ENCODE measurements at regions not wholly inside any gene's neighbourhood (a gene's known extent, or its start where the extent isn't known, plus 50 kb on each side); places are given as distances from the start of the nearest gene placed in this dataset.
A peak's percentile ranks its signal among the peaks of the same experiment; 100 is the strongest.

DNA sequence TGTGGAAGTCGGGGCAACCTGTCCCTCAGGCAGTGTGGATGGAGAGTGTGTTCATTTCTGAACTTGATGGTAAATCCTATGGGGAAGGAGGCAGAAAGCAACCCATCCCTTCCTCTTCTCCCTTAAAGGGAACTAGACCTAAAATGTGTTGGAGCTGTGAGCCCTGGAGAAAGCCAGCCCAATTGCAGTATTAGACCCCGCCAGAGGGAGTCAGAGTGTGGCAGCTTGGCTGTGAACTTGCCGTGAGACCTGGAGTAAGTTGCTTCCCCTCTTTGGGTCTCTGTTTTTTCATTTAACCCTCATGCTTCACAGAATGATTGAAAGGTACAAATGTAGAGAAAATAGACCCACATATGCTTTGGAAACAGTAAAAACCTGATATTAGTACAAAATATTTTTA is 108.7 kb upstream of the PAK3 start:
- Mint-ChIP-seq H3K4me3 (no peak overlapping the region), H3K27me3 (peaks cover 9% of the 10 kb centered on the region), H3K4me1 (ENCODE audit: unreplicated experiment) (no peaks in the 10 kb centered on the region), H3K36me3 (no peaks in the 10 kb centered on the region), H3K27ac (no peak overlapping the region), H3K9me3 (peaks cover 5% of the 10 kb centered on the region)
- TF ChIP-seq, protein P1, sequence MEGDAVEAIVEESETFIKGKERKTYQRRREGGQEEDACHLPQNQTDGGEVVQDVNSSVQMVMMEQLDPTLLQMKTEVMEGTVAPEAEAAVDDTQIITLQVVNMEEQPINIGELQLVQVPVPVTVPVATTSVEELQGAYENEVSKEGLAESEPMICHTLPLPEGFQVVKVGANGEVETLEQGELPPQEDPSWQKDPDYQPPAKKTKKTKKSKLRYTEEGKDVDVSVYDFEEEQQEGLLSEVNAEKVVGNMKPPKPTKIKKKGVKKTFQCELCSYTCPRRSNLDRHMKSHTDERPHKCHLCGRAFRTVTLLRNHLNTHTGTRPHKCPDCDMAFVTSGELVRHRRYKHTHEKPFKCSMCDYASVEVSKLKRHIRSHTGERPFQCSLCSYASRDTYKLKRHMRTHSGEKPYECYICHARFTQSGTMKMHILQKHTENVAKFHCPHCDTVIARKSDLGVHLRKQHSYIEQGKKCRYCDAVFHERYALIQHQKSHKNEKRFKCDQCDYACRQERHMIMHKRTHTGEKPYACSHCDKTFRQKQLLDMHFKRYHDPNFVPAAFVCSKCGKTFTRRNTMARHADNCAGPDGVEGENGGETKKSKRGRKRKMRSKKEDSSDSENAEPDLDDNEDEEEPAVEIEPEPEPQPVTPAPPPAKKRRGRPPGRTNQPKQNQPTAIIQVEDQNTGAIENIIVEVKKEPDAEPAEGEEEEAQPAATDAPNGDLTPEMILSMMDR (conservative IDR thresholded peaks at IDR 0.05), result peak; percentile 34
- no peak for DNase-seq (ENCODE audit: extremely low spot score, unreplicated experiment)

DNA sequence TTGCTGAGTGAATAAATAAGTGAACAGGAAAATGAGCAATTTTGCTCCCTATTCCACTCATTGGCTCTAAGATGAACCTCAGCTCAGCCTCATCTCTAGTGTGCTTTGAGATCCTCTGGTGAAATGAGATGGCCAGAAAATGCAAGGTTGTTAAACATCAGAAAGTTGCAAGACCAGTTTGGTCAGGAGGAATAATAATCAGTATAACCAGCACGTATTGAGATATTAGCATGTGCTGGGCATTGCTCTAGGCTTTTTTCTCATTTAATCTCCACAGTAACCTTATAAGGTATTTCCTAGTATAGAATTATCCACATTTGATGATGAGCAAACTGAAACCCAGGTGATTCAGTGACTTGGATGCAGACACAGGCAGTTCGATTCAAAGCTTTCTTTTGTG is 110.5 kb upstream of the PAK3 start:
- DNase-seq (ENCODE audit: extremely low spot score, unreplicated experiment), result no peak
- H3K9me3 Mint-ChIP-seq, result peaks cover 5% of the 10 kb centered on the region
- H3K27ac Mint-ChIP-seq, result peak overlapping the region; percentile 77
- H3K36me3 Mint-ChIP-seq, result no peaks in the 10 kb centered on the region
- no peaks in the 10 kb centered on the region for H3K4me1 Mint-ChIP-seq (ENCODE audit: unreplicated experiment)
- H3K27me3 Mint-ChIP-seq, result peaks cover 9% of the 10 kb centered on the region
- TF ChIP-seq, protein P1 (conservative IDR thresholded peaks at IDR 0.05), result no peak
- H3K4me3 Mint-ChIP-seq, result no peak overlapping the region

DNA sequence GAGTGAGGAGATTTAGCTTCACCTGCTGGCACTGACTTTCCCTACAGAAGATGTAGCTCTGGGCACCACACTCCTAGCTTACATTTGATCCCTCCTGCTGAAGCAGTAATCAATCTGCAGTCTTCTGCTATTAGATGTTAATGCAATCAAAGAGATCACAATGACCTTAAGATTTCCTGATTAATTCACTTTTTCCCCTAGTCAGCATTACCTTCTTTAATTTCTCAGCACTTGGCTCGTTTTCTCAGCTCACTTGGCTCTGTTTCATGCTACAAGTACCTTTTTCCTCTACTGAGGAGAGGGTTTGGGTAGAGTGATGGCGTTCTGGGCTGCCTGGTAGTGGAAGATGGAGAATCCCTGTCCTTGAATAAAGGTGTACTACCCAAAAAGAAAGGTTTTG is 113.0 kb upstream of the PAK3 start:
- DNase-seq (ENCODE audit: extremely low spot score, unreplicated experiment), result no peak
- H3K4me1 Mint-ChIP-seq (ENCODE audit: unreplicated experiment), result no peaks in the 10 kb centered on the region
- H3K27ac Mint-ChIP-seq, result no peak overlapping the region
- TF ChIP-seq, protein P1 (conservative IDR thresholded peaks at IDR 0.05), result no peak
- H3K27me3 Mint-ChIP-seq, result peaks cover 9% of the 10 kb centered on the region
- H3K36me3 Mint-ChIP-seq, result no peaks in the 10 kb centered on the region
- peaks cover 5% of the 10 kb centered on the region for H3K9me3 Mint-ChIP-seq
- no peak overlapping the region for H3K4me3 Mint-ChIP-seq

DNA sequence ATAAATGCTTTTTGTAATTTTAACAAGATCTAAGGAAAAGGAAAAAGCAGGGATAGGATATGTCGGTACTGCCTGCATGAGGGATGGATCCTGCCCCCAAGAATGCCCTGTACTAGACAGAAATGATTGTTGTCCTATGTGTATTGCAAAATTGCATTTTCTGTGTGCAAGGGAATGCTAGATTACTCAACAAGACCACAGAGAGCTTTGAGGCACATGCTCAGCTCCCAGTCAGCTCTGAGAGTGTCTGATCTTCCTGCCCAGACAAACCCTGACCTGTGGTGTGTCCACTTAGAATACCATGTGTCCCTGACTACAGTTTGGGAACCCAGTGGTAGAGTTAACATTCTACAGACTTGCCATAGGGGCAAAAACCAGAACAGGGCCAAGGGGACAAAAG is 129.2 kb upstream of the PAK3 start:
- TF ChIP-seq, protein P1 (conservative IDR thresholded peaks at IDR 0.05), result no peak
- no peak overlapping the region for H3K27ac Mint-ChIP-seq
- H3K36me3 Mint-ChIP-seq, result no peaks in the 10 kb centered on the region
- H3K9me3 Mint-ChIP-seq, result peaks cover 5% of the 10 kb centered on the region
- H3K27me3 Mint-ChIP-seq, result no peaks in the 10 kb centered on the region
- H3K4me1 Mint-ChIP-seq (ENCODE audit: unreplicated experiment), result peaks cover 9% of the 10 kb centered on the region
- DNase-seq (ENCODE audit: extremely low spot score, unreplicated experiment), result no peak
- H3K4me3 Mint-ChIP-seq, result no peak overlapping the region

DNA sequence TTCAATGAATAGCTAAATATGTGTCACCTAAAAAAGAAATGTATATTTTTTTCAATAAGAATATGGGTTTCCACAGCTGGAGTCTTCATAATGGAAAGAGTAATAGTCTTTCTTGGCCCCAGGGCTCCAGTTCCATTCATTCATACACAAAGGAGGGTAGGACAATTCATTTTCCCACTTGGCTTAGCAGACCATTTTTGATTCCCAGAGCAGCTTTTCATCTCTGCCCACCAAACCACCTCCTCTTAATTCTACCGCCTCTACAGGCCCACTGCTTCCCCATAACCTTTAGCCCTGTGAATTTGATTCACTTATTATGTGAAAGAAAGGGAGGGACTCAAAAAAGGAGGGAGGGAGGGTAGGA is 129.9 kb upstream of the PAK3 start:
- Mint-ChIP-seq H3K27me3 (no peaks in the 10 kb centered on the region), H3K9me3 (peaks cover 5% of the 10 kb centered on the region), H3K36me3 (no peaks in the 10 kb centered on the region), H3K4me1 (ENCODE audit: unreplicated experiment) (peaks cover 9% of the 10 kb centered on the region), H3K27ac (peak overlapping the region; percentile 37), H3K4me3 (no peak overlapping the region)
- DNase-seq (ENCODE audit: extremely low spot score, unreplicated experiment), result no peak
- TF ChIP-seq, protein P1 (conservative IDR thresholded peaks at IDR 0.05), result no peak
